ENCODE measurements at regions not wholly inside any gene's neighbourhood (a gene's known extent, or its start where the extent isn't known, plus 50 kb on each side); places are given as distances from the start of the nearest gene placed in this dataset.
A peak's percentile ranks its signal among the peaks of the same experiment; 100 is the strongest.

- DNase-seq (ENCODE audit: extremely low read depth, low read depth), result no peak
These were observed 465.9 kb downstream of the PLA2G4A start for GRCh38 chr1:187294421-187295201.

GRCh38 chr1:187300081-187300480 is 471.3 kb downstream of the PLA2G4A start:
- DNase-seq (ENCODE audit: extremely low read depth, low read depth), result no peak

- DNase-seq (ENCODE audit: extremely low read depth, low read depth), result no peak
These were observed 478.1 kb downstream of the PLA2G4A start for GRCh38 chr1:187306710-187307415.

GRCh38 chr1:187310038-187310631 is 481.4 kb downstream of the PLA2G4A start:
- no peak for DNase-seq (ENCODE audit: extremely low read depth, low read depth)

- DNase-seq (ENCODE audit: extremely low read depth, low read depth), result peak; percentile 24
These were observed 484.4 kb downstream of the PLA2G4A start for GRCh38 chr1:187313115-187313514.

GRCh38 chr1:187326557-187326956 is 497.8 kb downstream of the PLA2G4A start:
- no peak for DNase-seq (ENCODE audit: extremely low read depth, low read depth)

GRCh38 chr1:187336441-187337168 is 507.9 kb downstream of the PLA2G4A start:
- DNase-seq (ENCODE audit: extremely low read depth, low read depth), result no peak

- no peak for DNase-seq (ENCODE audit: extremely low read depth, low read depth)
These were observed 510.1 kb downstream of the PLA2G4A start for GRCh38 chr1:187338762-187339412.

GRCh38 chr1:187342495-187342894 is 513.7 kb downstream of the PLA2G4A start:
- no peak for DNase-seq (ENCODE audit: extremely low read depth, low read depth)

- no peak for DNase-seq (ENCODE audit: extremely low read depth, low read depth)
These were observed 545.3 kb downstream of the PLA2G4A start for GRCh38 chr1:187374082-187374481.

GRCh38 chr1:187374742-187375141 is 546.0 kb downstream of the PLA2G4A start:
- DNase-seq (ENCODE audit: extremely low read depth, low read depth), result no peak

GRCh38 chr1:187383366-187383765 is 554.6 kb downstream of the PLA2G4A start:
- no peak for DNase-seq (ENCODE audit: extremely low read depth, low read depth)

GRCh38 chr1:187384504-187384903 is 555.8 kb downstream of the PLA2G4A start:
- DNase-seq (ENCODE audit: extremely low read depth, low read depth), result no peak

GRCh38 chr1:187390215-187390818 is 561.6 kb downstream of the PLA2G4A start:
- DNase-seq (ENCODE audit: extremely low read depth, low read depth), result no peak

- no peak for DNase-seq (ENCODE audit: extremely low read depth, low read depth)
These were observed 567.5 kb downstream of the PLA2G4A start for GRCh38 chr1:187396226-187396625.

- no peak for DNase-seq (ENCODE audit: extremely low read depth, low read depth)
These were observed 568.4 kb downstream of the PLA2G4A start for GRCh38 chr1:187396929-187397796.

GRCh38 chr1:187408212-187409004 is 579.7 kb downstream of the PLA2G4A start:
- no peak for DNase-seq (ENCODE audit: extremely low read depth, low read depth)

- DNase-seq (ENCODE audit: extremely low read depth, low read depth), result no peak
These were observed 580.6 kb downstream of the PLA2G4A start for GRCh38 chr1:187409341-187409740.
